ENCODE measurements at regions not wholly inside any gene's neighbourhood (a gene's known extent, or its start where the extent isn't known, plus 50 kb on each side); places are given as distances from the start of the nearest gene placed in this dataset.

DNA sequence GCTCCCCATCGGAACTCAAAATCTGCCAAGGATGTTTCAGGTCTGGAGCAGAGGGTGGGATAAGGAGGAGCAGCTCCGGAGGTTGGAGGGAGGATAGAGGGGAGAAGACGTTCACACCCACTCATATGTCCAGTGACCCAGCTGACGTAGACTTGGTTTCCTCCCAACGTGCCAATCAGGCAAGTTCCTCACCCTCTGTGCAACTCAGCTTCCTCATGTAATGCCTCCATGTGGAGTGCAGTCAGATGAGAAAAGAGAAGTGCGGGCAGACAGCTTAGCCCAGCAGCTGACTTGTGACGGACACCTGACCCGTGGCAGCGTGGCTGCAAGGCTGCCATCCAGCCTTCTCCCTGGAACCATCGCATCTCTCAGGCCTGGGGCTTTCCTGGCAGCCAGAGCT lies 86.8 kb downstream of the NPTX2 start:
- H3K4me3 ChIP-seq (ENCODE audit: low read depth, low read length), result no peak overlapping the region
- TF ChIP-seq, protein P1, sequence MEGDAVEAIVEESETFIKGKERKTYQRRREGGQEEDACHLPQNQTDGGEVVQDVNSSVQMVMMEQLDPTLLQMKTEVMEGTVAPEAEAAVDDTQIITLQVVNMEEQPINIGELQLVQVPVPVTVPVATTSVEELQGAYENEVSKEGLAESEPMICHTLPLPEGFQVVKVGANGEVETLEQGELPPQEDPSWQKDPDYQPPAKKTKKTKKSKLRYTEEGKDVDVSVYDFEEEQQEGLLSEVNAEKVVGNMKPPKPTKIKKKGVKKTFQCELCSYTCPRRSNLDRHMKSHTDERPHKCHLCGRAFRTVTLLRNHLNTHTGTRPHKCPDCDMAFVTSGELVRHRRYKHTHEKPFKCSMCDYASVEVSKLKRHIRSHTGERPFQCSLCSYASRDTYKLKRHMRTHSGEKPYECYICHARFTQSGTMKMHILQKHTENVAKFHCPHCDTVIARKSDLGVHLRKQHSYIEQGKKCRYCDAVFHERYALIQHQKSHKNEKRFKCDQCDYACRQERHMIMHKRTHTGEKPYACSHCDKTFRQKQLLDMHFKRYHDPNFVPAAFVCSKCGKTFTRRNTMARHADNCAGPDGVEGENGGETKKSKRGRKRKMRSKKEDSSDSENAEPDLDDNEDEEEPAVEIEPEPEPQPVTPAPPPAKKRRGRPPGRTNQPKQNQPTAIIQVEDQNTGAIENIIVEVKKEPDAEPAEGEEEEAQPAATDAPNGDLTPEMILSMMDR (conservative IDR thresholded peaks at IDR 0.05; ENCODE audit: low read depth, low read length), result no peak
- no peak for DNase-seq (ENCODE audit: low read depth)

DNA sequence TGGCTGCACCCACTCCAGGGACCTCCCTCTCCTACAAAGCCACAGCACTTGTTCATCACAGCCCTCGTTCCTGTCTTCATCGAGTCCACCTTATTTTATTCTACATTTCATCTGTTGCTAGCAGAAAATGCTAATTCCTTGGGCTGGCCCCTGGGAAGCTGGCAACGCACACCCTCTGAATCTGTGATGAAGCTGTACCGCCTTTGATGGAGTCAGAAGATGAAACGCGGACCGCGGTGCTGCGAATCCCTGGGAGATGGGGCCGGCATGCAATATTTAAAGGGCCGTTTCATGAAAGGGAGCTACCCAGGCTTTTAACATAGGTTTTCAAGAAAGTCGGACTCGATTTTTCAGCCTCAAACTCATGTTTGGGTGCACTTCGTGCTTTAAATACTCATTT lies 88.5 kb downstream of the NPTX2 start:
- H3K4me3 ChIP-seq (ENCODE audit: low read depth, low read length), result no peak overlapping the region
- no peak for DNase-seq (ENCODE audit: low read depth)
- TF ChIP-seq, protein P1 (conservative IDR thresholded peaks at IDR 0.05; ENCODE audit: low read depth, low read length), result no peak

- H3K4me3 ChIP-seq (ENCODE audit: low read depth, low read length), result no peak overlapping the region
- DNase-seq (ENCODE audit: low read depth), result no peak
- TF ChIP-seq, protein P1 (conservative IDR thresholded peaks at IDR 0.05; ENCODE audit: low read depth, low read length), result no peak
Observed at GRCh38 chr7:98707076-98707475, 90.0 kb downstream of the NPTX2 start.

DNA sequence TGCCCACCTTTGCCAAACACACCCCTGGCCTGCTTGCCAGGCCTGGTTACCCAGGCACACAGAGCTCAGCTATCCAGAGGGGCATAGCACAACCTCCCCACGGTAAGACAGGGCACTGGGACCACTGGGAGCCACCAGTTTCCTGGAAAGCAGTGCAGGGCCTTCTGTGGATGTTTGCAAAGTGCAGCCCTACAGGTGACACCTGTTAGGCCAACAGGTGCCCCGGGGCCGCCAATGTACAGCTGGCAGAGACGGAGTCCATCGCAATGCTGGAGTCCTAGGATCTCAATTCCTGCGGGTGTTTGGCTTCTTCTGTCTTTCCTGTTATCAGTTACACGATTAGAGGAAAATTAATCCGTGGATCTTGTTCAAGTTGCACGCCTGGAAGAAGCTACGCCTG lies 94.9 kb downstream of the NPTX2 start:
- H3K4me3 ChIP-seq (ENCODE audit: low read depth, low read length), result no peak overlapping the region
- TF ChIP-seq, protein P1 (conservative IDR thresholded peaks at IDR 0.05; ENCODE audit: low read depth, low read length), result no peak
- no peak for DNase-seq (ENCODE audit: low read depth)

DNA sequence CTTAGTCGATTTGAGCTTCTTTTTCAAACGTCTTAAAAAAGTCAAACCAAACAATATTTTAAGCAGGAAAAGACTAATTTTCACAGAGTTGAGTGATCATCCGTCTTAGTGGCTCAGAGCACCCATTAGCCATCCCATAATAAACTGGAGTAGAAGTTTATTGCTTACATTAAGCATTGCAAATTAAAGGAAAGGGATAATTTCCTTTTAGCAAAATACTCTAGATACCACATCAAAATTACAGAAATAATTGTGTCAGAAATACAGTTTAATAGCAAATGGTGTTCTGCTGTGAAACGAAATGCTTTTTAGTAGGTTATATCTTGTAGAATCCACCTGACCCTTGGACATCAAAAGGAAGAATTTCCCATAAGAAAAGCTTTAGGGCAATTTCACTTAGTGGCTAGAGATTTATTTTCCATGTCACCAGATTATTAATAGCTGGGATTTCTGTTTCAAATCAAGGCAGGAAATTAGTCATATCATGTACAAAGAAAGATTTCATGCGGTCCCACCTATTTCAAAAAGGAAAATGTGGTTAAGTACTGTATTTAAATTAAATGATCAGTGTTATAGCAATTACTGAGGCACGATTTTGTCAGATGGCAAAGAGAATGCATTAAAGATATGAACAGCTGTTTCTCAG lies 96.2 kb downstream of the NPTX2 start:
- H3K4me3 ChIP-seq (ENCODE audit: low read depth, low read length), result no peak overlapping the region
- DNase-seq (ENCODE audit: low read depth), result no peak
- TF ChIP-seq, protein P1 (conservative IDR thresholded peaks at IDR 0.05; ENCODE audit: low read depth, low read length), result no peak

- no peak for DNase-seq (ENCODE audit: low read depth)
- no peak overlapping the region for H3K4me3 ChIP-seq (ENCODE audit: low read depth, low read length)
- TF ChIP-seq, protein P1 (conservative IDR thresholded peaks at IDR 0.05; ENCODE audit: low read depth, low read length), result no peak
Observed at GRCh38 chr7:98719396-98719795, 102.3 kb downstream of the NPTX2 start.

GRCh38 chr7:98722402-98722801 lies 105.3 kb downstream of the NPTX2 start:
- TF ChIP-seq, protein P1 (conservative IDR thresholded peaks at IDR 0.05; ENCODE audit: low read depth, low read length), result no peak
- H3K4me3 ChIP-seq (ENCODE audit: low read depth, low read length), result no peak overlapping the region
- DNase-seq (ENCODE audit: low read depth), result no peak
